IMR-90 (cell line): ENCODE measurements at regions not wholly inside any gene's neighbourhood (a gene's known extent, or its start where the extent isn't known, plus 50 kb on each side); places are given as distances from the start of the nearest gene placed in this dataset.
"Not testable (repeated sequence)": the region's sequence is repeated elsewhere in the genome, so short reads cannot be mapped to it uniquely, and the experiment has no call there.

Source experiments
- ATAC-seq: fragments of 200-7000 bp; cut with Tn5 transposase; 2 replicates; pipeline ENCODE4 v1.9.1; 2020; ENCODE audit warnings: low read depth, mild to moderate bottlenecking, moderate library complexity
- BruUV-seq: library from RNA; stranded (reverse); fragments of 400-500 nt; replicated peaks from 2 replicates; lab custom pipeline; 2021; lab: Mats Ljungman, UMichigan
- CTCF ChIA-PET: fragments of 300-600 bp; formaldehyde crosslinking; extraction: SDS; loops from one replicate; lab custom pipeline; 2021; ENCODE audit warnings: antibody characterized with exemption; lab: Yijun Ruan, JAX
- POLR2A ChIA-PET: fragments of 300-600 bp; sonication (Branson Sonifier 250); formaldehyde crosslinking; loops from one replicate; lab custom pipeline; 2022; ENCODE audit warnings: antibody characterized with exemption; ENCODE audit not compliant: unreplicated experiment; lab: Charles Lee
- DNase-seq: peaks from one replicate; pipeline ENCODE4 v3.0.0; 2013
- H2AFZ ChIP-seq: replicated peaks from 2 replicates; pipeline ENCODE3; 2013; ENCODE audit warnings: low read length, mild to moderate bottlenecking; ENCODE audit not compliant: poor library complexity
- H2AK5ac ChIP-seq: 2 replicates; pipeline ENCODE4 v1.6.1; 2013; ENCODE audit warnings: low read depth, low read length, inconsistent platforms
- H2AK9ac ChIP-seq: replicated peaks from 2 replicates; pipeline ENCODE3; 2013; ENCODE audit warnings: mild to moderate bottlenecking, low read depth, low read length, moderate library complexity; ENCODE audit not compliant: poor library complexity
- H2BK120ac ChIP-seq: 2 replicates; pipeline ENCODE4 v1.6.1; 2013; ENCODE audit warnings: low read depth, low read length, inconsistent platforms
- H2BK15ac ChIP-seq: 3 replicates; pipeline ENCODE4 v1.6.1; 2013; ENCODE audit warnings: low read depth, low read length, inconsistent platforms
- H2BK20ac ChIP-seq: 2 replicates; pipeline ENCODE4 v1.6.1; 2013; ENCODE audit warnings: low read depth, mild to moderate bottlenecking, inconsistent platforms, low read length, moderate library complexity
- H2BK5ac ChIP-seq: 2 replicates; pipeline ENCODE4 v1.6.1; 2013; ENCODE audit warnings: mild to moderate bottlenecking, low read depth, low read length, inconsistent platforms; ENCODE audit not compliant: poor library complexity, severe bottlenecking
- H3K14ac ChIP-seq: replicated peaks from 2 replicates; pipeline ENCODE4 v1.6.1; 2013; ENCODE audit warnings: low read depth, low read length, inconsistent platforms
- H3K18ac ChIP-seq: 2 replicates; pipeline ENCODE4 v1.6.1; 2013; ENCODE audit warnings: low read depth, low read length, control low read depth
- H3K23ac ChIP-seq: 2 replicates; pipeline ENCODE4 v1.6.1; 2013; ENCODE audit warnings: low read depth, low read length, inconsistent platforms
- H3K27ac ChIP-seq: 2 replicates; pipeline ENCODE4 v1.5.1; 2013; ENCODE audit warnings: mild to moderate bottlenecking, control low read depth, low read length; ENCODE audit not compliant: insufficient read depth
- H3K27me3 ChIP-seq: 2 replicates; pipeline ENCODE4 v1.6.1; 2013; ENCODE audit warnings: low read length; ENCODE audit not compliant: control insufficient read depth, insufficient read depth
- H3K36me3 ChIP-seq: 2 replicates; pipeline ENCODE4 v1.6.1; 2013; ENCODE audit warnings: low read length, mixed read lengths; ENCODE audit not compliant: control insufficient read depth, insufficient read depth
- H3K4ac ChIP-seq: 2 replicates; pipeline ENCODE4 v1.6.1; 2013; ENCODE audit warnings: low read depth, low read length, inconsistent platforms
- H3K4me1 ChIP-seq: 2 replicates; pipeline ENCODE4 v1.6.1; 2013; ENCODE audit warnings: low read length, mixed read lengths; ENCODE audit not compliant: control insufficient read depth, insufficient read depth
- H3K4me2 ChIP-seq: 2 replicates; pipeline ENCODE4 v1.6.1; 2013; ENCODE audit warnings: low read depth, mild to moderate bottlenecking, control low read depth, low read length, moderate library complexity
- H3K4me3 ChIP-seq: 2 replicates; pipeline ENCODE4 v1.5.1; 2013; ENCODE audit warnings: low read depth, mild to moderate bottlenecking, control low read depth, low read length, moderate library complexity; ENCODE audit not compliant: insufficient read depth
- H3K56ac ChIP-seq: 2 replicates; pipeline ENCODE4 v1.6.1; 2013; ENCODE audit warnings: low read length, inconsistent platforms; ENCODE audit not compliant: insufficient read depth; ENCODE audit errors: extremely low read depth
- H3K79me1 ChIP-seq, 2 experiments: 2 replicates each; pipeline ENCODE4 v1.6.1; 2013; ENCODE audit warnings: low read length in 2 of 2, inconsistent platforms in 1 of 2, low read depth in 1 of 2
- H3K9ac ChIP-seq: 2 replicates; pipeline ENCODE4 v1.6.1; 2013; ENCODE audit warnings: low read depth, low read length, control low read depth
- H3K9me1 ChIP-seq: 2 replicates; pipeline ENCODE4 v1.6.1; 2013; ENCODE audit warnings: low read length, inconsistent platforms; ENCODE audit not compliant: insufficient read depth
- H3K9me3 ChIP-seq: 2 replicates; pipeline ENCODE4 v1.6.1; 2013; ENCODE audit warnings: low read length; ENCODE audit not compliant: control insufficient read depth, insufficient read depth
- H4K20me1 ChIP-seq: 2 replicates; pipeline ENCODE4 v1.6.1; 2013; ENCODE audit warnings: low read length, inconsistent platforms; ENCODE audit not compliant: insufficient read depth
- H4K5ac ChIP-seq: 2 replicates; pipeline ENCODE4 v1.6.1; 2013; ENCODE audit warnings: mild to moderate bottlenecking, low read depth, low read length, control low read depth
- H4K8ac ChIP-seq, 2 experiments: 2 replicates each; pipeline ENCODE4 v1.6.1; 2013; ENCODE audit warnings: low read depth in 2 of 2, low read length in 2 of 2, control low read depth in 1 of 2, inconsistent platforms in 1 of 2
- H4K91ac ChIP-seq: 2 replicates; pipeline ENCODE4 v1.6.1; 2013; ENCODE audit warnings: low read depth, low read length, inconsistent platforms; ENCODE audit not compliant: insufficient read depth
- WGBS, 2 experiments: methylation state at CpG; one replicate each; pipeline versions ENCODE4 v1.1.5 to v1.1.7; 2013; ENCODE audit warnings: missing lambda C conversion rate in 2 of 2; ENCODE audit not compliant: insufficient read length in 1 of 2; ENCODE audit errors: extremely low coverage in 2 of 2; 5-methylcytosine and 5-hydroxymethylcytosine counted together
- dilution Hi-C: fragments of 300-500 bp; cut with HindIII; formaldehyde crosslinking; loops from one replicate; pipeline ENCODE4 v1.14.3; 2018; ENCODE audit warnings: low sequenced_read_pairs; ENCODE audit not compliant: unreplicated experiment
- in situ Hi-C: fragments of 300-500 bp; cut with MboI; formaldehyde crosslinking; loops from 3 replicates; pipeline ENCODE4 v1.14.3; 2019; ENCODE audit warnings: low sequenced_read_pairs, inconsistent platforms, mixed read lengths
- intact Hi-C: fragments of 100-400 bp; cut with micrococcal nuclease; formaldehyde crosslinking; loops from 2 replicates; pipeline ENCODE4 v1.10.0; 2022

DNA sequence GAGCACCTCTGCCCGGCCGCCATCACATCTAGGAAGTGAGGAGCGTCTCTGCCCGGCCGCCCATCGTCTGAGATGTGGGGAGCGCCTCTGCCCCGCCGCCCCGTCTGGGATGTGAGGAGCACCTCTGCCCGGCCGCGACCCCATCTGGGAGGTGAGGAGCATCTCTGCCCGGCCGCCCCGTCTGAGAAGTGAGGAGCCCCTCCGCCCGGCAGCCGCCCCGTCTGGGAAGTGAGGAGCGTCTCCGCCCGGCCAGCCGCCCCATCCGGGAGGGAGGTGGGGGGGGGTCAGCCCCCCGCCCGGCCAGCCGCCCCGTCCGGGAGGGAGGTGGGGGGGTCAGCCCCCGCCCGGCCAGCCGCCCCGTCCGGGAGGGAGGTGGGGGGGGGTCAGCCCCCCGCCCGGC lies 119.4 kb upstream of the UGP2 start:
- H2AK9ac ChIP-seq, H3K36me3 ChIP-seq, H3K79me1 ChIP-seq, H3K9me1 ChIP-seq, DNase-seq, H3K56ac ChIP-seq, H2AK5ac ChIP-seq, H4K91ac ChIP-seq, H3K14ac ChIP-seq, H2BK5ac ChIP-seq, intact Hi-C loops, dilution Hi-C loops, CTCF ChIA-PET, in situ Hi-C loops, H3K4me3 ChIP-seq, H3K9ac ChIP-seq, H2BK15ac ChIP-seq, H3K4me2 ChIP-seq, H4K8ac ChIP-seq, H4K20me1 ChIP-seq, H3K4ac ChIP-seq, POLR2A ChIA-PET, H2BK20ac ChIP-seq, H3K4me1 ChIP-seq, H2AFZ ChIP-seq, H3K27me3 ChIP-seq, H3K23ac ChIP-seq, H4K5ac ChIP-seq, H3K27ac ChIP-seq, ATAC-seq, H3K9me3 ChIP-seq, H3K18ac ChIP-seq, H2BK120ac ChIP-seq, BruUV-seq: not testable (repeated sequence)
- no CpG with 5 or more reads among the region's 37 CpGs for WGBS, 2 experiments
